ENCODE measurements at regions not wholly inside any gene's neighbourhood (a gene's known extent, or its start where the extent isn't known, plus 50 kb on each side); places are given as distances from the start of the nearest gene placed in this dataset.

DNA sequence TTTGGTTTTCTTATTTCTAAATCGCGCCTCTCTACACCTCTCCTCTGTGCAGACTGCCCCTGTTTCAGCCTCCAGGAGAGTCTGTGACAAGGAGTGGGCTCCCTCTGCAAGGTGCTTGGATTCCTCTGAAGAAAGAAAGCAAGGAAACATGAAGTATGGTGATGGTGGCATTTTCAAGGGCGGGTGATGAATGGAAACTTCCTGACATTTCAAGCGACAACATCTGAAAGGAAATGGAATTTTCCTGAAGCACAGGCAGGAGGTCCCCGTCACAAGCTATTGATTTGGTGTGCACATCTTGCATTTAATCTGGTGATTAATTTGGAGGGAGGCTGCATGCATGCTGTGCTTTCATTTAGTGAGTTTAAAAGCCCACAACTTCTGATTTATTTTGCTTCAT is 164.6 kb upstream of the FGGY start:
- DNase-seq, result no peak

DNA sequence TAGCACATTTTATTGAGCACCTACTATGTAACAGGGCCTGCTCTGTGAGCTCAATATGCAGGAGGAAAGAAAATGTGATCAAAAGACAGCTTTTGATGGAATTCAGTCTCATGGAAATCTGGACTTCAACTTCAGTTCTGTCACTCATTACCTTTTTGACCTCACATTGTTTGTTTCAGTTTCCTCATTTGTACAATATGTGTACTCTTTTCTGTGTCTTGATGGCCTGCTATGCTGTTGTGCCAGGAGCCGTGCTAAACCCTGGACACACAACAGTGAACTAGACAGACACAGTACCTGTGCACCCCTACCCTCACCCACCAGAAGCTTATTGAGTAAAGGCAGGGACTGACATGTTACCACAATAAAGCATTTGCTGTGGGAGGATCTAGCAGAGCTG is 162.9 kb upstream of the FGGY start:
- DNase-seq, result no peak

DNA sequence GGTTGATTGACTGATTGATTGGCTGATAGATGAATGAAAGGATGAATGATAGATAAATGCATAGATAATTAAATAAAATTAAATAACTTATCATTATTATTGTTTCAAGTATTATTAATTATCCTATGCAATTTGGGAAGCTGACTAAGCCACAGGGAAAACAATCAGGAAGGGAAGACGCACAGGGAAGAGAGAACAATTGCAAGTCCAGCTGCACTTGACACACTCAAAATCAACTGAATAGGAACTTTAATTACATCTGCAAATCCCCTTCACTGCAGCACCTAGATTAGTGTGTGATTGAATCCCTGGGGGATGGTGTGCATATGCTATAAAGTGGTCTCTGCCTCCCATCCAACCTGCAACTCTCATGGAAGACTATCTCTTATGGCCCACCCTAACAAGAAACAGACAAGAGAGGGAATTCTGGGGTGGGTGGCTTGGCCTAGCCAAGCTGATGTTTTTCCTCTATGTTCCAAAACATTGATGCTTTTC is 161.1 kb upstream of the FGGY start:
- DNase-seq, result no peak

DNA sequence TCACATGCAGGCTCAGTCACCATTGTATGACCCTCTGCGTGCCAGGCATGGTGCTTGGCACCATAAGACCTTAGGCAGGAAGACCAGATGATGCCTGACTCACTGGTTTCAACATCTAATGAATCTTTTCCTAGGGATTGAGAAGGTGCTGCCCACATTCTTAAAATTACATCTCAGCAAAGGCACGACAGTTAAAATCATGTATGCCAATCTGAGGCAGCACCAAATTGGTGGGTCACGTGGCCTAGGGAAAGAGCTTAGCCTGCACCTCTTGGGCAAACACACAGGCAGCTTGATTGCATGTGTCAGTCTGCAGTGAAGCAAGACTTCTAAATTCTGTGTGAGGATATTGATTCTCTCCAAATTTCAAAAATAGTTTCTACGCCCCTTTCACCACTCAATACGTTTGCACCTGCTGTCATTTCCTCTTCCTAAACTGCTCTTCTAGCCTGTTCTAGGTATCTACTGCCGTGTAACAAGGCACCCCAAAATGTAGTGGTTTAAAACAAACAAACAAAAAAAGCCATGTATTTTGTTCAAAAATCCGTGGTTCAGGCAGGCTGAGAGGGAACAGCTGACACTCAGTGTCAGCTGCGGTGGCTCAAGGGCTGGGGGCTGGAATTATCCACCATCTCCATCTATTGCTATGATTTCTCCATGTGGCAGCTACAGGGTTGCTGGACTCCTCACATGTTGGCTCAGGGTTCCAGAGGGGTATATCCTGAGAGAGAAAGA is 160.2 kb upstream of the FGGY start:
- DNase-seq, result no peak

DNA sequence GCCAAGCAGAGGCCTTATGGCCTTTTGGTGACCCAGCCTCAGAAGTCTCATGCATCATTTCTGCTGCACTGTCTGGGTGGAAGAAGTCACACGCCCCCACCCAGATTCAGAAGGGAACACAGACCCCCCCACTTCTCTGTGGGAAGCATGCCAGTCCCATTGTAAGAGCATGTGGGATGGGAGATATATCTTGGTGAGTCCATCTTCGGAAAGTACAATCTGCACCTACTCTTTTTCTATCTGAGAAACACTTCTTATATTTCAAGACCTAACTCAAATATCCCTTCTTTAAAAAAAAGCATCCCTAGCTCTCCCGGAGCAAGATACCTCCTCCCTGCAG is 159.6 kb upstream of the FGGY start:
- no peak for DNase-seq

DNA sequence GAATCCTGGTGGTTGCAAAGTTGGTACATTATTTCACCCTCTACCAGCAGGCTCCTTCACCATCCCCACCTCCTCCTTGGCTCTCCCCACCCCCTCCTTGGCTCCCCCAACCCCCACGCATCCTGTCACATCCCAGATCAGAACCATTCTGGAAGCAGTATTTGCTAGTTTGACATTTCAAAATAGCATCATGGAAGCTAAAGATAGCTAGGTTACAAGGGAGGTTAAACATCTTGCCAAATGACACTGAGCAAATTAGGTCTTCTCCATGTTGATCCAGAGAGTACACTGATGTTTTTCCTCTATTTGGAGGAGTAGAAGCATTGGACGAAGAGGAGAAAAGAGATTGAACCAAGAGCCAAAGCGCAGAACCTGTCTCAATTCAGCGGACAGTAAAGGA is 158.9 kb upstream of the FGGY start:
- no peak for DNase-seq

DNA sequence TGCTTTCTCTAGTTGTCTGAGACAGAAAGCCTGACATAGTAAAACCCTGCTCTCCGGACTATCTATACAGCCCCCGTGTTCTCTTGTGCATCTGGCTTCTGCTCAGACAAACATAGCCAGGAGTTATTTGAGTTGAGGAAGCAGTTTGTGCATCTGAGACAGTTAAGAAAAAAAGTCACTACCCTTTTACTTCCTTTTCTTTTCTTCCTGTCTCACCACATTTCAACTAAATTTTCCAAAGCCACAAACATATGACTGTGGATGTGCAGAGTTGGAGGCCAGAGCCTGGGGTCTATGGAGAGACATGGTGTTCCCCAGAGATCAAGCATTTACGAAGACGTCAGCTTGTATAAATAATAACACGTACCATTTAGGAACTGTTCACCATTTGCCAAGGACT is 158.5 kb upstream of the FGGY start:
- no peak for DNase-seq

DNA sequence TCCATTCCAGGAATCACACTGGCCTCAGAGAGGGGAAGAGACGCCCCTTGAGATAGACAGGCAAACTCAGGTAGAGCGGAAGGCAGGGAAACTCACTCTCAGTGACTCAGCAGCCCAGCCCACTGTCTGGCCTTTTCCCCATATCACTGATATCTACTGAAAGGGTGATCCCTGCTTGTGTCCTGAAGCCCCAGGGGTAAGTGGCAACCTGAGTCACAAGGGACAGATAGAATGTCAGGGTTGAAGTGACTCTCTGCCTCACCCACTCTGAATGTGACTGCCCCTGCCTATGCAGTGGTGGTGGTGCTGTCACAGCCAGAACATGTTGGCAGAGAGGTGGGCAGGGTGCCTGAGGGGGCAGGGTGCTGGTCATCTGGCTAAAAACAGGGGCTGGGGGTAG is 157.5 kb upstream of the FGGY start:
- no peak for DNase-seq

DNA sequence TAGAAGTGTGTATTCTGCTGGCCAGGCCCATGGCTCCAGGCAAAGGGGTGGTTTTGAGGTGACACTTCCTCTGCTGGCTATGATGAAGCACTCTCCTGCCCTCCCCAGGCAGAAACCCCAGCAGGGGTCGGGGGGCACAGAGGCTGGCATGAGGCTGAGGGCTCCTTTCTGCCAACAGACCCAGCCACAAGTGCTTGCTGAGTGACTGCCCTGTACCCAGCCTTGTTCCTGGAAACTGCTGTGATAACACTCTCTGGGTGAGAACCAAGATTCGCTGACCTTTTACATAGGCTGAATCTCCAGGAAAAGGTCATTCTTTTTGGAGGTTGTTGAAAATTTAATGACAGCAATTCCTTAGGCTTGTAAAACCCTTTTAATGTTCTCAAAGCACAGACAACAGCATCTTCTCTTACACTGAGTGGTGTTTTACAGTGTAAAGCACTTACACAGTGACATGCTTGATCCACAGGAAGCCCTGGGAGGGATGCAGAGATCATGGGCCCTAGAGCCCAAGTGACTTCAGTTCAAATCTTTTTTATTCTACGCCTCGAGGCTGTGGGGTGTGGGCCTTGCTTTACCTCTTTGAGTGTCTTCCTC is 155.5 kb upstream of the FGGY start:
- no peak for DNase-seq

DNA sequence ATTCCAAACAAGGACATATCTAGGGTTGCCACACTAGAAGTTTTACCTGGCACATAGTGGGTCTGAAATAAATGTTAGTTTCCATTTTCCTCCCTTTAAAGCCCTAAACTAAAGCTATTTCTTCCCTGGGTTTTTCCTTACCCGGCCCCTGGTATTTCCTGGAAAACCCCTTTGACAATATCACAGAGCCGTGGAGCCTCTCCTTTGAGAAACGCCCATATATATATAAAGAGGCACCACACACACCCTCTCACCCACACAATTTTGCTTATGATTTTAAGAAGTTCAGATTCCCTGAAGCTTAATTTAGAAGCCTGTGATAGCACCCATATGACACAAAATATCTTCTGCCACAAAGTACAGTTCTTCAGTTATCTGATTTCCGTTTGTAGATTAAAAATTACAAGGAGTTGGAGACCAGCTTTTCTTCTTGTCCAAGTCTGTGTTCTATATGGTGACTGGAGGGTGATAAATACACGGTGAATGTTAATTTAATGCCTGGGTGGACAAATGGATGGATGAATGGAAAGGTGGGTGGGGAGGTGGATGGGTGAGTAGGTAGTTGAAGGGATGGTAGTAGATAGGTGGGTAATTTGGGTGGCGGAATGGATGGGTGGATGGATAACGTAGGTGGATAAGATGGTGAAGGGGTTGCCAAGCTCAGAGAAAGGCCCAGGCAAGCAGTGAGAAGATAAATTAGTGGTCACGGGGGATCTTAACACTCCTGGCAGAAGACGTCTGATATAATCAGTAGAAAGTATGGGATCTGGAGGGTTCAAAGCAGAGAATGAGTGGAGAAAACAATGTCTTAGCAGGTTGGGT is 154.4 kb upstream of the FGGY start:
- no peak for DNase-seq

DNA sequence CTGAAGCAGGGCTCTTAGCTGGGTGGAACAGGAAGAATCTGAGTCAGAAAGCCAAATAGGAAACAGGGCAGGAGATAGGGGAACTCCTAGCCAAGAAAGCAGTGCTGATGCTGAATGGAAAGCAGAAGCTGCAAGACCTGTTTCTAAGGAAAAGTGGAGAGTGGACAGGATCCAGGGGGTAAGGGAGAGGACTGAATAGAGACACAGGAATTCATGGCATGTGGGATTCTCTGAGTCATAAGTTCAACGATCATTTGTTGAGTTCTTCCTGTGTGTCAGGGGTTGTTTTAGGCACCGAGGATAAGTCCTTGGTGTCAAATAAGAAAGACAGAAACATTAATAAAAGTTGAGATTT is 153.8 kb upstream of the FGGY start:
- DNase-seq, result no peak

DNA sequence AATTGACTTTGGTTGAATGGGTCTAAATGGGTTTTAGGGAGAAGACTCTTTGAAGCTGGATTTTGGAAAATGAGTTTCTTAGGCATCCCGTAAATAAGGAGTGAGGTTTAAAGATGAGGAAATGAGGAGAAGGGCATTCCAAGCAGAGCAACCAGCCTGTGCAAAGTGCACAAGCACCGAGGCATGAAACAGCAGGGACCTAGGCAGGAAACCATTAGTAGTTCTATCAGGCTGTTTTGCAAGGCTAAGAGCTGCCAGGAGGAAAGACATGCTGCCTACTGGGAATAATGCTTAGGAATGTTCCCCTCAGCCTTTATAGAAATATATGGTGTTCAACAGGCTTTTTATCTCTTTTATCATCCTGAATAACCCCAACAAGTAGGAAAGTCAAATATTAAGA is 153.1 kb upstream of the FGGY start:
- DNase-seq, result no peak

DNA sequence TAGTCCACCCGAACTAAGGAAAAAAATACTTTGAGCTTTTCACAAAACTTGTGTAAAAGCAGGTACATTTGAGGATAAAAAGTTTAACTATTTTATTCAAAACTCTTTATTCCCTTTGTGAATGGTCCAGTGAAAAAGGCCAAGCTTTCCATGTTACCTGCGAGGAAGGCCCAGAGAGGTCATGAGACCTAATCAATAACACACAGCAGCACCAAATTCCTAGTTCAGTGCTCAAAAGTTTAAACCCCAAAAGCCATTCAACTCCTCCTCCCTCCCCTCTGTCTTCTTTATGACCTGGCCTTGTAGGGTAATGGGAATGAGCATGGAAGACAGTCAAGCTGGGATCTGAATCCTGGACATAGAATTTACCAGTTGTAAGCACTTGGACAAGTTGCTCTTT is 151.9 kb upstream of the FGGY start:
- DNase-seq, result no peak

DNA sequence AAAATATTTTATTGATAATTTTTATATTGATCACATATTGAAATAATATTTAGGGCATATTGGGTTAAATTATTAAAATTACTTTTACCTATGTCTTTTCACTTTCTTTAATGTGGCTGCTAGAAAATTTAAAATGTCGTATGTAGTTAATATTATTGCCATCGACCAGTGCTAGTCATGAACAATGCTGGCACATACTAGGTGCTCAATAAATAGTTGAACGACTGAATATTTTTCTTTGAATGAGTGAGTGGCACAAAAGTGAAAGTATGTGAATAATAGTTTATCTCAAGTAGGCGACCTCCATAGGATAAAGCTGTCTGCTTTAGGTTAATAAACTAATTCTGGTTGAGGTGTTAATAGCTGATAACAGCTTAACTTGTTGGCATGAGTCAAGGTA is 150.8 kb upstream of the FGGY start:
- no peak for DNase-seq

DNA sequence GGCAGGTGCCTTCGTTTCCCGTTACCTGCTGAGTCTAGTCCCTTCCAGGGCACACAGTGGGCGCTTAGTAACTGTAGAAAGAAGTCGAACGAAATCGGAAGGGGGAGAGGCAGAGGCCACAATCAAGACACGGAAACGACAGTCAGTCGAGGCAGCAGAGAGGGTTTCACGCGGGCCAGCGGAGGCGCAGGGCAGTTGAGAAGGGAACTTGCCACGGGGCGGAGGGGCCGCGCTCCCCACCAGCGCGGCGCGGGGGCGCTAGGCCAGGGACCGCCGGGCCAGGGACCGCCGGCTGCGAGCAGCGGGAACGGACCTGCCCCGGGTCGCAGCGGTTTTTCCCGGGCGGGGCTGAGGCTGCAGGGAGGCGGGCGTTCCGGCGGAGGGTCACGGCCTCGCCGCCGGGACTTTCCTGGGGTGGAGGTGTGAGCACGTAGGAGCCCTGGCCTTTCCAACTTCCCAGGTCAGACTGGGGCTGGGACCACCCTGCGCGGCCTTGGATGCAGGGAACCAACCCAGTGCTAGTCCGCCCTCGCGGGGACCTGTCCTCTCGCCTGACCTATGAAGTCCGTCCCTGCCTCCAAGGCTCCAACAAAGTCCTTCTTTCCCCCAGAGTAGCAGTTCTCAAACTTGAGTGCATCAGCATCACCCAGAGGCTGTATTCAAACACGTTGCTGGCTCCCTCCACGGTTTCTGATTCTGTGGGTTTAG is 150.1 kb upstream of the FGGY start:
- peak; percentile 56 for DNase-seq

DNA sequence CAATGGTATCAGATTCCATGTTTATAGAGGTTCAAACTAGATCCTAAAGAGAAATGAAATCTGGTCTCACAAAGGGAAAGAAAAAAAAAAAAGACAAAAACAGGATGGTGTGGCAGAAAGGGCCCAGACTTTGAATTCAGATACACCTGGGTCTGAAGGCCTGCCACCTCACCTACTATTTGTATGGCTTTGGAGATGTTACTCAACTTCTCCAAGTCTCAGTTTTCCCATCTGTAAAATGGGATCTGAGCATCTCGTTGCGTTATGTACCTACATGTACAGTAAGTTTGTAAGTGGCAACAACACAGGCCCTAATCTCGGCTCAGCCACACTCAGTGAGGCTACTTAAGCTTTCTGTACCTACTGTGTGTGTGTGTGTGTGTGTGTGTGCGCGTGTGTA is 147.5 kb upstream of the FGGY start:
- DNase-seq, result no peak

DNA sequence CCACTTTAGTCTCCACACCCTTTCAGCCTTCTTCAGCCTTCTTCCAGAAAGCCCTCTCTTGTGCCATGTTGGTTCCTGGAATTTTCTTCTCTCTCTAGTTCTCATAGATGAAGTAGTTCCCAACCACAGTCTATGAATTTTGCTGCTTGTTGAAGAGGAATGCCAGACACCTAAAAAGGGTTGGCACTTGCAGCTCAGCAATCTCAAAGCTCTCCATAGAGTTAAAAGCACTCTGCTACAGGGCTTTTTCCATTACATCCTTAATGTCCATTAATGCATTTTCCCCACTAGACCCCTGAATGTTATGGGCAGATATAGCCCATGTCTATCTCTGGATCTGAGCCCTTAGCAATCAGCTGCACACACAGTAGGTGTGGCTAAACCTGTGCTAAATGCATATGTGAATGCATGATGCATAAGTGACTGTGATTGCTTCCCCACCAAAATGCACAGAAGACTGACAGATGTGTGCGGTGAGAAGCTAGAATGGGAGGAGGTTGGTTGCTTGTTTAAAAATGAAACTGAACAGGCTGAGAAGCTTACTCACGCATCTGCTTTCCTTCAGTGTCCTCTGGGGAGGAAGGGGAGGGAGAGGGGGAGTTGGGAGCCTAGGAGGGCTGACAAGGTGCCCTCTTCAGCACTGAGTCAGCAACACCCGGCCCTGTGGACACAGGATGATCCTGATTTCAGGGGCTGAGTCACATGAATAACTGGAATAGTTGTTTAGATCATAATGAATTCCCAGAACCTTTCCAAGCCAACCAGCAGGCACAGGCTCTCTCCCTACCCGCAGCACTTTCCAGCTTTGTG is 146.1 kb upstream of the FGGY start:
- no peak for DNase-seq

DNA sequence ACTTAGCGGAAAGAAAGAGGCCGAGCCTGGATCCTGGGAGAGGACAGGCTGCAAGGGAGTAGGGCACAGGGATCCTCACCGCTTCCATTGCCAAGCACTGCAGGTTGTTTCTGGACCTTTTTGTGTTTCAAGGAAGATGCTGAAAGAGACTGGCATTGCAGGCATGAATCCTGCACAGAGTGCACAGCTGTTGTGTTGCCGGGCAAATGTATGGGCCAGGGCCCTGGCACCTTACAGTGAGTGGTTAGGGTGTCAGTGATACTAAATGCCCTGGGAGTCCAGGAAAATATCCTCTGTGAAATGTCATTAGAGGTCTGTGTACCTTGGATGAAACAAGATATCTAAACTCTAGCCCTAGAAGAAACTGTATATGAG is 145.5 kb upstream of the FGGY start:
- DNase-seq, result no peak

DNA sequence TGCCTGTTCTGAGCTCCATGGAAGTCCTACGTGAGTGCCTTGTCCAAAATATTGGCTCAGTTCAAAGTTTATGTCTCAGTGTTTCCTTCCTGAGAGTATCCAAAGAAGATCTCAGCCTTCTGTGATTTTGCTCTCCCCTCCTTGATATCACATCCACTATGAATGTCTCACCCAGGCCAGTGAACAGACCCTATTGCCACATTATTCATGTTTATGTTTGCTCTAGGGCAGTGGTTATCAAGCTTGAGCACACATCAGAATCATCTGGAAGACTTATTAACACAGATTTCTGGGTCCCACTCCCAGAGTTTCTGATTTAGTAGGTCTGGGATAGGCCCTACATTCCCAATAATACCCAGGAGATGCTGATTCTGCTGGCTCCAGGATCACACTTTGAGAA is 145.0 kb upstream of the FGGY start:
- DNase-seq, result no peak

DNA sequence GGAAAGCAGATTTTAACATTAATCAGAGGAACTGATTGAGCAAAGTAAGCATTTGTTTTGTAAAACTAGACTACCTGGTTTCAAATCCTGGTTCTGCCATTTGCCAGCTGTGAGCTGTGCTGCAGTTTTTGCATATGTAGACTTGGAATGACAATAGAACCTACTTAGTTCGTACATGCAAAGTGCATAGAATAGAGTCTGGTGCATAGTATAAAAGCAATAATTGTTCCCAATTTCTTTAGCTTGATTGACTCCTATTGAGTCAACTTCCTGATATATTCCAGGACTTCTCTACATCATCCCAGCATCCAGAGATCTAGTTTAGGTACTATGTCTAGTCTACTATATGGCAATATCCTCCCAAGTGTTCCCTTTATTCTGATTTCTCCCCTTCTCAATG is 144.4 kb upstream of the FGGY start:
- no peak for DNase-seq

DNA sequence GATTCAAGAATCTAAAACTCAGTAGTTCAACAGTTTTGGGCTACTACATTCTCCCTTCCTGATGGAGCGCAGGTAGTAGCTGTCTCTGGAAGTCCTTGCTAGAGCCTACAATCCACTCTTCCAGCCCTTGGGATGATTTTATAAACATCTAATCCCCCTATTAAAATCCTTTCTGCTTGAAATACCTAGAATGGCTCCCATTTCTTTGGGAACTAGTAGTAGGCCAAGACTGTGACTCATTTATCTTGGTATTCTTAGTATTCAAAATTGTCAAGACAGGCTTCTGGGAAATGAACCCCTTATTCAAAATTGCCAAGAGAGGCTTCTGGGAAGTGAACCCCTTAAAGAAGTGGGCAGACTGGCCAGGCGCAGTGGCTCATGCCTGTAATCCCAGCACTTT is 142.5 kb upstream of the FGGY start:
- DNase-seq, result no peak

DNA sequence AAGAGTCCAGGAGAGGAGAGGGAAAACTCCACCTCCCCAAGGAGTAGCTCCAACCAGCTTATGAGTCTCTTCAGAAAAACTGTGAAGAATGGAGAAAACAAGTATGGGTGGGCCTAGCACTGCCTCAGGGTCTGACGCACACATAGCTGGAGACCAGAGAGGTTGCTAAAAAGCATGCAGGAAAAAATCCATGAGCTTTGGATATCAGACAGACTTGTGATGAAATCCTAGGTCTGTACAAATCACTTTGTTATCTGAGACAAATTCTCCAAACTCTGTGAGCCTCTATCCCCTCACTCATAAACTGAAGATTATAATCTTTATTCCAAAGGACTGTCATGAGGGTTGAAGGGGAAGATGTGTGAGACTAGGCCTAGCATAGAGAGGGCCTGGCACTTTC is 141.5 kb upstream of the FGGY start:
- DNase-seq, result no peak

DNA sequence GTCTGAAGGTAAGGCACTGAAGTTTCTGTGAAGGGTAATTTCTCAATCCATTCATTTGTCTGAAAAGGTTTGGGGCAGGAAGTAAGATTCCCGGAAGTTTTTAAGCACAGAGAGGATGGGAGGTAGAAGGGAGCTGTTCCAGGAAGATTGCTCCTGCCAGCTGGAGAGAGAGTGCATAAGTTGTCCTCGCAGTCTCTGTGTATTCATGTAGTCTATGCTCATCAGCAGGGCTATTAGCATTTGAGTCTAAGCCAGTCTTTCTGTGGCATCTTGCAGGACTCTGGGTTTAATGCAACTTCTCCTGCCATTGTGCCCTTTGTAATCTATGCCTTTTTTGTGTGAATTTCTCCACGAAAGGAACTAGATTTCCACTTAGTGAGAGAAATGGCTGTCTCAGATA is 140.8 kb upstream of the FGGY start:
- no peak for DNase-seq

All from activated CD8-positive, alpha-beta memory T cell treated with anti-CD3 and anti-CD28 coated beads, Interleukin-2, amount 50 U/mL, for 4 hours (primary cell).